ENCODE measurements at regions not wholly inside any gene's neighbourhood (a gene's known extent, or its start where the extent isn't known, plus 50 kb on each side); places are given as distances from the start of the nearest gene placed in this dataset.
"Not testable (repeated sequence)": the region's sequence is repeated elsewhere in the genome, so short reads cannot be mapped to it uniquely, and the experiment has no call there.

- DNase-seq (ENCODE audit: low read depth, low spot score): no peak
- POLR2A ChIA-PET: interaction anchor here (0.6 kb wide), 1 partner anchor 742 kb away, joined by 3 read pairs; no protein-coding TSS in a partner anchor
- CTCF ChIA-PET: interaction anchor here (0.6 to 1.5 kb wide), 7 partner anchors 8 to 665 kb away, joined by 3 to 4 read pairs (median 3); no protein-coding TSS in a partner anchor
- peak; percentile 49 for TF ChIP-seq CTCF (IDR thresholded peaks at IDR 0.05; ENCODE audit: insufficient read depth, low read length, missing control alignments)
- no peak overlapping the region for H3K4me3 ChIP-seq (ENCODE audit: low read depth, low read length)
Measured at GRCh38 chr1:188782220-188782841, 1695.3 kb downstream of the BRINP3 start.

GRCh38 chr1:188794969-188795368 is 1682.7 kb downstream of the BRINP3 start:
- no peak for TF ChIP-seq CTCF (IDR thresholded peaks at IDR 0.05; ENCODE audit: insufficient read depth, low read length, missing control alignments)
- H3K4me3 ChIP-seq (ENCODE audit: low read depth, low read length): no peak overlapping the region
- POLR2A ChIA-PET: no interaction called here
- CTCF ChIA-PET: interaction anchor here (1.1 kb wide), 1 partner anchor 12 kb away, joined by 3 read pairs; no protein-coding TSS in a partner anchor
- no peak for DNase-seq (ENCODE audit: low read depth, low spot score)

- POLR2A ChIA-PET; H3K4me3 ChIP-seq (ENCODE audit: low read depth, low read length); DNase-seq (ENCODE audit: low read depth, low spot score); CTCF ChIA-PET: not testable (repeated sequence)
Measured at GRCh38 chr1:188812153-188812552, 1665.5 kb downstream of the BRINP3 start.

- CTCF ChIA-PET; POLR2A ChIA-PET; H3K4me3 ChIP-seq (ENCODE audit: low read depth, low read length); DNase-seq (ENCODE audit: low read depth, low spot score): not testable (repeated sequence)
Measured at GRCh38 chr1:188812836-188813573, 1664.7 kb downstream of the BRINP3 start.

GRCh38 chr1:188817814-188818213 is 1659.8 kb downstream of the BRINP3 start:
- CTCF ChIA-PET: no interaction called here
- POLR2A ChIA-PET: no interaction called here
- no peak for TF ChIP-seq CTCF (IDR thresholded peaks at IDR 0.05; ENCODE audit: insufficient read depth, low read length, missing control alignments)

GRCh38 chr1:188822248-188822647 is 1655.4 kb downstream of the BRINP3 start:
- ChIA-PET CTCF (no interaction called here), POLR2A (no interaction called here)
- TF ChIP-seq CTCF (IDR thresholded peaks at IDR 0.05; ENCODE audit: insufficient read depth, low read length, missing control alignments): no peak
- H3K4me3 ChIP-seq (ENCODE audit: low read depth, low read length): no peak overlapping the region
- DNase-seq (ENCODE audit: low read depth, low spot score): no peak

More at GRCh38 chr1:188817814-188818213, 1659.8 kb downstream of the BRINP3 start:
- no peak for DNase-seq (ENCODE audit: low read depth, low spot score)
- no peak overlapping the region for H3K4me3 ChIP-seq (ENCODE audit: low read depth, low read length)

GRCh38 chr1:188825471-188825870 is 1652.2 kb downstream of the BRINP3 start:
- no peak for TF ChIP-seq CTCF (IDR thresholded peaks at IDR 0.05; ENCODE audit: insufficient read depth, low read length, missing control alignments)
- POLR2A ChIA-PET: no interaction called here
- CTCF ChIA-PET: interaction anchor here (1.2 kb wide), 1 partner anchor 43 kb away, joined by 3 read pairs; no protein-coding TSS in a partner anchor
- H3K4me3 ChIP-seq (ENCODE audit: low read depth, low read length): no peak overlapping the region
- no peak for DNase-seq (ENCODE audit: low read depth, low spot score)
